ENCODE measurements at regions not wholly inside any gene's neighbourhood (a gene's known extent, or its start where the extent isn't known, plus 50 kb on each side); places are given as distances from the start of the nearest gene placed in this dataset.

DNA sequence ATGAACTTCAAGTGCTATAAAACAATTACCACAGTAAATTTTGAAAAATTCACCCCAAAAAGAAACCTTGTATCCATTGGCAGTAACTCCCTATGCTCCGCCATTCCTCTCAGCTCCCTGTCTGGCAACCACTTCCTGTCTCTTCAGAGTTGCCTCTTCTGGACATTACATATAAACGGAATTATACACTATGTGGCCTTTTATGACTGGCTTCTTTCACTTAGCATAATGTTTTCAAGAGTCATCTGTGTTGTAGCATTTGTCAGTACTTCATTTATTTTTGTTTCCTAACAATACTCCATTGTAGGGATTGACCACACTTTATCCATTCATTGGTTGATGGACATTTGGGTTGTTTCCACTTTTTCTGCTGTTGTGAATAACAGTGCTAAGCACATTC lies 50.1 kb downstream of the CEP43 start:
- DNase-seq: no peak

DNA sequence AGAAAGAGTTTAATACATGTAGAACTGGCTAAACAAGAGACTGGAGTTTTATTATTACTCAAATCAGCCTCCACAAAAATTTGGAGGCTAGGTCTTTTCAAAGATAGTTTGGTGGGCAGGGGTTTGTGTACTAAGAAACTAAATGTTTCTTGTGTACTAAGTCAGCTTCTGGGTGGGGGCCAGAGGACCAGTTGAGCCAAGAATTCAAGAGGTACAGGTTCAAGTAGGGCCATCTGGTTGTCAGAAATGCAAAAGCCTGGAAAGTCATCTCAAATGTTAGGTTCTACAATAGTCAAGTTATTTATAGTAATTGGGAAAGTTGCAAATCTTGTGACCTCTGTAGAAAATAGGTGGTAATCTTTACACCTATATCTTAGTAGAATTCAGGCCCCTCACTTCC lies 51.7 kb downstream of the CEP43 start:
- DNase-seq: no peak

DNA sequence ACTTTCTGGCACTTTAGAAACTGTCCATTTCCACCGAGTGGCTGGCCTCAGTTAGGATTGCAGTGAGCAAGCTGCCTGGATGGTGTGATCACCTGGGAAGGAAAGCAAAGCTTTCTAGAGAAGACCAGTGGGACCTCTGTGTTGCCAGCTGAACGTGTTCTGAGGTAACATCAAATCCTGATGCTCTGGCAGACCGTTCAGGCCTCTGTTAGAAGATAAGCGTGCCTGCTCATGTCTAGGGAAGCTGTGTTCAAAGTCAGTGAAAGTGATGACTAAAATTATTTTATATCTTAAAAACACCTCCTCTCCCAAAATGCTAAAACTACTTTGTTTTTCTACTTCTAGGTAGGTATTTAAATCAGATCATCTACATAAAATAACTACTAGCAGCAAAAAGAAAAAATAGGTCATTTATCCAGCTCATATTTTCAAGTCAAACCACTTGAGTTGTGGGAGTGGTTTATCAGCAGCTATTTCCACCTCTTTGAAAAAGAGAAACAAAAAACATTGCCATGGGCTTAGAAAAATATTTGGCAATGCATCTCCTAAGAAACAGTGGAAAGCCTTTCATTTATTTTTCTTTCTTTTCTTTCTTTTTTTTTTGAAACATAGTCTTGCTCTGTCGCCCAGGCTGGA lies 54.8 kb downstream of the CEP43 start:
- DNase-seq: no peak

DNA sequence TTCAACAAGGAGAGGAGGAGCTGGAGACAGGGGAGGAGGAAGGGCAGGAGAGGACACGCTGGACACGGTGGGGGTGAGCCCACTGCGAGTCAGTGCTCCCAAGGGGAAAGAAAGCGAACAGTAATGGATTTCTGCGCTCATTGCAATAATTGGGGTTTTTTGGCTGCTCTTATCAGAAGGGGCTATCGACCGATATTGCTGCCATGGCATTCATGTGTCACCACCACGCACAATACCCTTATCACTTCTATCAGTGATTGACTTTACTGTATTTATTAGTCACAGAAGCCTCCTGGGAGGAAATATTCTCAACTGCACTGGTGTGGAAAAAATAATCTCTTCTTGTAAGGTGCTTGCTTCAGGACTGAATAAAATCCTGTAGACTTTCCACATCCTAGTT lies 55.8 kb downstream of the CEP43 start:
- no peak for DNase-seq

DNA sequence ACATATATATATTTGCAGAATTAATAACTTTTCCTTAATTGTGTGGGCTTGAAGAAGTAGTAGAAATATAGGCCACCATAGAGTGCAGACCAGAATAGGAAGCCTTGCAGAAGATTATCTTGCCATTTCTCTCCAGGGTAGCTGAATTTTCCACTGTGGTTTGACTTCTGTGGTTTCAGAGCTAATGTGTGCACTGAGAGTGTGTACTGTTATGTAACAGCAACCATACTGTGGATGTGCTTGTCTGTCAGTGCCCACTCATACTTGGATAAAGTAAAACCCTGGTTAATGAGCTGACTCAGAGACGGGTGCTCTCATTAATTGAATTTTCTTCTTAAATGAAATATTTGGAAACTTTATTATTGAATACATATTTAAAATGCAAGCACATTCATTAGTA lies 57.2 kb downstream of the CEP43 start:
- peak in 3 of 4 experiments; percentile 30 to 42 (median 38) for DNase-seq

DNA sequence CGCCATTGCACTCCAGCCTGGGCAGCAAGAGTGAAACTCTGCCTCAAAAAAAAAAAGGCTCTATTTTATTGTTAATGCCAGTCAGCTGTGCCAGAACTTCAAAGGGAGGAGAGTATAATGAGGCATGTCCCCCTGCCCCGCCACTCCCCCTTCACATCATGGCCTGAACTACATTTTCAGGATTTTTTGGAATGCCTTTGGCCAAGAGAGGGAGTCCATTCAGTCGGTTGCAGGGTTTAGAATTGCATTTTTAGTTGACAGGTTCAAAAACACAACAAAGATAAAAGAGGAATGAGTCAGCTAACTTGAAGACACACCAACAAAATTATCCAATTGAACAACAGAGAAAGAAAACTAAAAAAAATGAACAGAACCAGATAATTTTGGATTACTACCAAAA lies 59.1 kb downstream of the CEP43 start:
- DNase-seq: no peak
